ENCODE measurements at regions not wholly inside any gene's neighbourhood (a gene's known extent, or its start where the extent isn't known, plus 50 kb on each side); places are given as distances from the start of the nearest gene placed in this dataset.

GRCh38 chr2:236719192-236719635, 149.6 kb downstream of the ACKR3 start:
- DNase-seq: peak in 1 of 2 experiments; percentile 24

GRCh38 chr2:236720974-236721540, 151.4 kb downstream of the ACKR3 start:
- peak; percentile 94 to 99 for DNase-seq

GRCh38 chr2:236724200-236724599, 154.6 kb downstream of the ACKR3 start:
- no peak for DNase-seq

GRCh38 chr2:236726701-236727450, 157.3 kb downstream of the ACKR3 start:
- no peak for DNase-seq

GRCh38 chr2:236728916-236729670, 159.5 kb downstream of the ACKR3 start:
- DNase-seq: peak in 1 of 2 experiments; percentile 58

GRCh38 chr2:236730393-236730792, 160.8 kb downstream of the ACKR3 start:
- DNase-seq: no peak

- DNase-seq: peak in 1 of 2 experiments; percentile 32
Observed at GRCh38 chr2:236731767-236732580, 162.3 kb downstream of the ACKR3 start.

- no peak for DNase-seq
Observed at GRCh38 chr2:236733156-236733555, 163.5 kb downstream of the ACKR3 start.

- no peak for DNase-seq
Observed at GRCh38 chr2:236735825-236736238, 166.2 kb downstream of the ACKR3 start.

- DNase-seq: no peak
Observed at GRCh38 chr2:236738030-236738429, 168.4 kb downstream of the ACKR3 start.

- no peak for DNase-seq
Observed at GRCh38 chr2:236738896-236739295, 169.3 kb downstream of the ACKR3 start.

GRCh38 chr2:236739663-236740062, 170.0 kb downstream of the ACKR3 start:
- no peak for DNase-seq

GRCh38 chr2:236740506-236740905, 170.9 kb downstream of the ACKR3 start:
- no peak for DNase-seq

- no peak for DNase-seq
Observed at GRCh38 chr2:236743039-236743920, 173.7 kb downstream of the ACKR3 start.

GRCh38 chr2:236743921-236744280, 174.3 kb downstream of the ACKR3 start:
- no peak for DNase-seq

GRCh38 chr2:236744281-236744705, 174.7 kb downstream of the ACKR3 start:
- no peak for DNase-seq

GRCh38 chr2:236744716-236745115, 175.1 kb downstream of the ACKR3 start:
- DNase-seq: no peak

GRCh38 chr2:236745420-236746210, 176.0 kb downstream of the ACKR3 start:
- peak; percentile 37 to 84 for DNase-seq

- no peak for DNase-seq
Observed at GRCh38 chr2:236746833-236747232, 177.2 kb downstream of the ACKR3 start.

- DNase-seq: no peak
Observed at GRCh38 chr2:236747426-236747825, 177.8 kb downstream of the ACKR3 start.

GRCh38 chr2:236747925-236748324, 178.3 kb downstream of the ACKR3 start:
- no peak for DNase-seq
